H1 (cell line): ENCODE measurements at regions not wholly inside any gene's neighbourhood (a gene's known extent, or its start where the extent isn't known, plus 50 kb on each side); places are given as distances from the start of the nearest gene placed in this dataset.

ENCODE experiments used
- CREB1 ChIP-seq: IDR thresholded peaks from 2 replicates; pipeline ENCODE4 v1.6.1; 2012; ENCODE audit warnings: inconsistent platforms
- RXRA ChIP-seq: IDR thresholded peaks from 2 replicates; pipeline ENCODE4 v1.6.1; 2011; ENCODE audit warnings: low read depth, mild to moderate bottlenecking, low read length, moderate library complexity; ENCODE audit not compliant: insufficient read depth

GRCh38 chr6:169041078-169041477 lies 212.6 kb downstream of the THBS2 start (continued):
- TF ChIP-seq RXRA, result no peak
- TF ChIP-seq CREB1, result no peak
